B cell (primary cell): ENCODE measurements at regions not wholly inside any gene's neighbourhood (a gene's known extent, or its start where the extent isn't known, plus 50 kb on each side); places are given as distances from the start of the nearest gene placed in this dataset.

Experiments used
- ATAC-seq: fragments of 200-7000 bp; cut with Tn5 transposase; one replicate; pipeline ENCODE4 v1.10.0; 2021; ENCODE audit warnings: low read depth, mild to moderate bottlenecking, moderate number of reproducible peaks, moderate library complexity
- CTCF ChIA-PET: fragments of 350-600 bp; sonication (Branson Sonifier 250); formaldehyde crosslinking; loops from one replicate; lab custom pipeline; 2021; ENCODE audit warnings: antibody characterized with exemption, inconsistent platforms; lab: Charles Lee
- POLR2A ChIA-PET: fragments of 350-600 bp; sonication (Branson Sonifier 250); formaldehyde crosslinking; loops from one replicate; lab custom pipeline; 2021; ENCODE audit warnings: antibody characterized with exemption; lab: Charles Lee
- DNase-seq: peaks from one replicate; pipeline ENCODE4 v3.0.0; 2013
- H2AFZ ChIP-seq: 2 replicates; pipeline ENCODE4 v1.6.1; 2012; ENCODE audit warnings: mild to moderate bottlenecking, low read depth, low read length; ENCODE audit not compliant: insufficient read depth, poor library complexity, severe bottlenecking
- H3K27ac ChIP-seq, 2 donors: 1 replicate in 1 of 2; 2 replicates in 1 of 2; pipeline ENCODE4 v1.5.1; 2012 to 2013; ENCODE audit warnings: low read length in 2 of 2, mild to moderate bottlenecking in 2 of 2, moderate library complexity in 1 of 2
- H3K27me3 ChIP-seq, 4 experiments: fragments of 200-600 bp in 1 of 4; sonication (generic) in 1 of 4; replicated peaks in 1 of 4; 1 replicate in 2 of 4; 2 replicates in 2 of 4; pipeline versions ENCODE4 v1.6.1 to v1.7.0; 2013 to 2016; ENCODE audit warnings: low read length in 3 of 4, mild to moderate bottlenecking in 2 of 4, mixed read lengths in 1 of 4, moderate library complexity in 1 of 4; ENCODE audit not compliant: insufficient read depth in 4 of 4, control insufficient read depth in 3 of 4; ENCODE audit errors: control extremely low read depth in 1 of 4
- H3K36me3 ChIP-seq, 2 experiments: replicated peaks in 1 of 2; 1 replicate in 1 of 2; 2 replicates in 1 of 2; pipeline versions ENCODE4 v1.6.1 to v1.7.1; 2013; ENCODE audit warnings: low read length in 1 of 2; ENCODE audit not compliant: insufficient read depth in 2 of 2, control insufficient read depth in 1 of 2; ENCODE audit errors: control extremely low read depth in 1 of 2, extremely low read depth in 1 of 2
- H3K4me1 ChIP-seq, 2 donors: fragments of 200-600 bp in 1 of 2; sonication (generic) in 1 of 2; 1 replicate in 1 of 2; 2 replicates in 1 of 2; pipeline versions ENCODE4 v1.5.1 to v1.6.1; 2013 to 2017; ENCODE audit warnings: low read length in 2 of 2; ENCODE audit not compliant: control insufficient read depth in 2 of 2, insufficient read depth in 2 of 2
- H3K4me2 ChIP-seq: replicated peaks from 2 replicates; pipeline ENCODE3; 2012; ENCODE audit warnings: mild to moderate bottlenecking, low read depth, low read length; ENCODE audit not compliant: poor library complexity, severe bottlenecking
- H3K4me3 ChIP-seq, 5 experiments: fragments of 200-600 bp in 1 of 5; sonication (generic) in 1 of 5; 1 replicate in 3 of 5; 2 replicates in 2 of 5; pipeline versions ENCODE4 v1.5.1 to v1.7.0; 2011 to 2016; ENCODE audit warnings: low read length in 4 of 5, mild to moderate bottlenecking in 4 of 5, low read depth in 2 of 5, control low read depth in 1 of 5, moderate library complexity in 1 of 5; ENCODE audit not compliant: insufficient read depth in 1 of 5; ENCODE audit errors: control extremely low read depth in 1 of 5, extremely low read depth in 1 of 5
- H3K79me2 ChIP-seq: fragments of 200-600 bp; sonication (generic); one replicate; pipeline ENCODE4 v1.6.0; 2016; ENCODE audit warnings: low read length; ENCODE audit not compliant: control insufficient read depth, insufficient read depth
- H3K9ac ChIP-seq: fragments of 200-600 bp; sonication (generic); 2 replicates; pipeline ENCODE4 v1.6.1; 2017; ENCODE audit warnings: mild to moderate bottlenecking, low read length, moderate library complexity
- H3K9me3 ChIP-seq, 3 donors: one replicate each; pipeline versions ENCODE4 v1.6.1 to v1.7.1; 2013; ENCODE audit warnings: low read length in 2 of 3; ENCODE audit not compliant: control insufficient read depth in 2 of 3, insufficient read depth in 1 of 3; ENCODE audit errors: control extremely low read depth in 1 of 3
- H4K20me1 ChIP-seq: 2 replicates; pipeline ENCODE4 v1.6.0; 2012; ENCODE audit warnings: mild to moderate bottlenecking, low read length; ENCODE audit not compliant: insufficient read depth, control insufficient read depth, poor library complexity, severe bottlenecking
- H3K27ac Mint-ChIP-seq: one replicate; pipeline ENCODE4 v1.8.0; 2021; ENCODE audit warnings: mixed read lengths
- H3K27me3 Mint-ChIP-seq: one replicate; pipeline ENCODE4 v1.8.0; 2021; ENCODE audit warnings: mixed read lengths
- H3K4me1 Mint-ChIP-seq: one replicate; pipeline ENCODE4 v1.8.0; 2021; ENCODE audit warnings: mixed read lengths
- H3K4me3 Mint-ChIP-seq: one replicate; pipeline ENCODE4 v1.8.0; 2021; ENCODE audit warnings: mixed read lengths
- H3K9me3 Mint-ChIP-seq: one replicate; pipeline ENCODE4 v1.8.0; 2022; ENCODE audit warnings: mixed read lengths; ENCODE audit not compliant: insufficient read depth
- CTCF ChIP-seq: fragments of 200-600 bp; IDR thresholded peaks from one replicate; pipeline ENCODE4 v1.8.0; 2022; ENCODE audit warnings: antibody characterized with exemption, mild to moderate bottlenecking
- EZH2 ChIP-seq: IDR thresholded peaks from 2 replicates; pipeline ENCODE4 v1.6.1; 2012; ENCODE audit warnings: borderline replicate concordance, low read depth, mild to moderate bottlenecking, moderate library complexity, low read length; ENCODE audit not compliant: insufficient read depth, poor library complexity, severe bottlenecking
- WGBS: methylation state at CpG from one replicate; pipeline ENCODE4 v1.1.5; 2013; ENCODE audit warnings: missing lambda C conversion rate; ENCODE audit not compliant: insufficient coverage; 5-methylcytosine and 5-hydroxymethylcytosine counted together
- intact Hi-C: fragments of 100-400 bp; cut with micrococcal nuclease; formaldehyde crosslinking; loops from one replicate; pipeline ENCODE4 v1.10.0; 2022

GRCh38 chr5:2569176-2569575 is 182.3 kb downstream of the IRX2 start:
- Histone ChIP-seq H2AFZ (no peak overlapping the region), H3K4me1 (no peaks in the 10 kb centered on the region), H3K79me2 (no peaks in the 10 kb centered on the region), H3K9me3 (peaks cover 0 to 27% (median 0%) of the 10 kb centered on the region in 3 donors), H3K36me3 (no peaks in the 10 kb centered on the region), H3K4me3 (no peak overlapping the region), H3K4me2 (no peak overlapping the region), H4K20me1 (no peaks in the 10 kb centered on the region), H3K9ac (no peak overlapping the region), H3K27ac (no peak overlapping the region), H3K27me3 (no peaks in the 10 kb centered on the region)
- Mint-ChIP-seq H3K27ac (no peak overlapping the region), H3K9me3 (peaks cover 4% of the 10 kb centered on the region), H3K4me1 (no peaks in the 10 kb centered on the region), H3K27me3 (no peaks in the 10 kb centered on the region), H3K4me3 (no peak overlapping the region)
- ATAC-seq: no peak
- TF ChIP-seq EZH2 (no peak), CTCF (no peak)
- ChIA-PET CTCF (no interaction called here), POLR2A (no interaction called here)
- intact Hi-C loops: no loop called here
- 65% methylated on average over 10 of the region's 10 CpGs for WGBS
- no peak for DNase-seq

- peaks cover 0 to 47% (median 0%) of the 10 kb centered on the region in 3 donors for H3K9me3 ChIP-seq
- intact Hi-C loops: no loop called here
- no peaks in the 10 kb centered on the region for H3K27me3 ChIP-seq
- no peak overlapping the region for H3K27ac ChIP-seq
- H3K4me2 ChIP-seq: no peak overlapping the region
- Mint-ChIP-seq H3K4me3 (no peak overlapping the region), H3K27me3 (no peaks in the 10 kb centered on the region), H3K27ac (no peak overlapping the region), H3K9me3 (peaks cover 6% of the 10 kb centered on the region), H3K4me1 (no peaks in the 10 kb centered on the region)
- no peaks in the 10 kb centered on the region for H4K20me1 ChIP-seq
- no peak overlapping the region for H3K4me3 ChIP-seq
- ATAC-seq (no peak), DNase-seq (no peak)
- no peak overlapping the region for H3K9ac ChIP-seq
- no peak overlapping the region for H2AFZ ChIP-seq
- no peaks in the 10 kb centered on the region for H3K79me2 ChIP-seq
- no CpG with 5 or more reads among the region's 3 CpGs for WGBS
- POLR2A ChIA-PET: no interaction called here
- CTCF ChIA-PET: no interaction called here
- no peaks in the 10 kb centered on the region for H3K4me1 ChIP-seq
- TF ChIP-seq CTCF (no peak), EZH2 (no peak)
- no peaks in the 10 kb centered on the region for H3K36me3 ChIP-seq
Observed at GRCh38 chr5:2566284-2566683, 185.2 kb downstream of the IRX2 start.
